Prostate gland (tissue), 2 donors: ENCODE measurements at regions not wholly inside any gene's neighbourhood (a gene's known extent, or its start where the extent isn't known, plus 50 kb on each side); places are given as distances from the start of the nearest gene placed in this dataset.

Source experiments
- CTCF ChIP-seq, 4 experiments: fragments of 200-600 bp in 2 of 4; fragments of 450-650 bp in 2 of 4; sonication (generic) in 2 of 4; IDR thresholded peaks; 1 replicate in 3 of 4; 2 replicates in 1 of 4; pipeline ENCODE4 v1.5.1; 2016 to 2019; ENCODE audit warnings: antibody characterized with exemption in 4 of 4, mild to moderate bottlenecking in 2 of 4, moderate library complexity in 2 of 4
- POLR2A ChIP-seq: fragments of 450-650 bp; IDR thresholded peaks from one replicate; pipeline ENCODE4 v1.6.1; 2016; ENCODE audit warnings: antibody characterized with exemption, mild to moderate bottlenecking
- POLR2AphosphoS5 ChIP-seq: sonication (generic); formaldehyde crosslinking; IDR thresholded peaks from one replicate; pipeline ENCODE4 v1.6.1; 2017; ENCODE audit warnings: antibody characterized with exemption

- TF ChIP-seq CTCF (IDR thresholded peaks at IDR 0.05) (no peak), POLR2A (no peak), POLR2AphosphoS5 (no peak)
Measured at GRCh38 chr12:38149395-38150073, 167.0 kb upstream of the ALG10B start.
